ENCODE measurements at regions not wholly inside any gene's neighbourhood (a gene's known extent, or its start where the extent isn't known, plus 50 kb on each side); places are given as distances from the start of the nearest gene placed in this dataset.

DNA sequence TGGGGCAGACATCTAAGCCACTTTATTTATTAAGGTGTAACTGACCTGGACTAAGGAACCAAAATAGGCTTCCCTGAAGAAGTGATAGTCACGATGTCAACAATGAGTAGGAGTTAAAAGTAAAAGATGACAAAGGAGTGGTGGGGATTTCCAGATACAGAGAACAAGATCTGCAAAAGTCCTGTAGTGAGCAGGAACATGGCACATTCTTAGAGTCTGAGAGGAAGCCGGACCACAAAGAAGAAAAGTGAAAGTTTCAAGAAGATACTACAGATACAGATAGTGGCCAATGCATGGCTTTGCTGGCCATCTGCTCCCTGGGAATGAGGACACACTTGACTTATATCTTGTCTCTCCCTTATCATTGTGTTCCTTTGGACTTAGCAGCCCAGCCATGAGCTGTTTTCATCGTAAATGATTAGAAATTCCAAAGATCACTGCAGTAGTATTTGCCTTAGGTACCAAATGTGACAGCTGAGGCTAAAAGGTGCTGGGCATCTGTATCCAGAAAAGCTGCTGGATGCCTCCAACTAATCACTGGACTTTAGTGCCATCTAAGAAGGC lies 302.4 kb upstream of the NR5A2 start:
- TF ChIP-seq, protein P1, sequence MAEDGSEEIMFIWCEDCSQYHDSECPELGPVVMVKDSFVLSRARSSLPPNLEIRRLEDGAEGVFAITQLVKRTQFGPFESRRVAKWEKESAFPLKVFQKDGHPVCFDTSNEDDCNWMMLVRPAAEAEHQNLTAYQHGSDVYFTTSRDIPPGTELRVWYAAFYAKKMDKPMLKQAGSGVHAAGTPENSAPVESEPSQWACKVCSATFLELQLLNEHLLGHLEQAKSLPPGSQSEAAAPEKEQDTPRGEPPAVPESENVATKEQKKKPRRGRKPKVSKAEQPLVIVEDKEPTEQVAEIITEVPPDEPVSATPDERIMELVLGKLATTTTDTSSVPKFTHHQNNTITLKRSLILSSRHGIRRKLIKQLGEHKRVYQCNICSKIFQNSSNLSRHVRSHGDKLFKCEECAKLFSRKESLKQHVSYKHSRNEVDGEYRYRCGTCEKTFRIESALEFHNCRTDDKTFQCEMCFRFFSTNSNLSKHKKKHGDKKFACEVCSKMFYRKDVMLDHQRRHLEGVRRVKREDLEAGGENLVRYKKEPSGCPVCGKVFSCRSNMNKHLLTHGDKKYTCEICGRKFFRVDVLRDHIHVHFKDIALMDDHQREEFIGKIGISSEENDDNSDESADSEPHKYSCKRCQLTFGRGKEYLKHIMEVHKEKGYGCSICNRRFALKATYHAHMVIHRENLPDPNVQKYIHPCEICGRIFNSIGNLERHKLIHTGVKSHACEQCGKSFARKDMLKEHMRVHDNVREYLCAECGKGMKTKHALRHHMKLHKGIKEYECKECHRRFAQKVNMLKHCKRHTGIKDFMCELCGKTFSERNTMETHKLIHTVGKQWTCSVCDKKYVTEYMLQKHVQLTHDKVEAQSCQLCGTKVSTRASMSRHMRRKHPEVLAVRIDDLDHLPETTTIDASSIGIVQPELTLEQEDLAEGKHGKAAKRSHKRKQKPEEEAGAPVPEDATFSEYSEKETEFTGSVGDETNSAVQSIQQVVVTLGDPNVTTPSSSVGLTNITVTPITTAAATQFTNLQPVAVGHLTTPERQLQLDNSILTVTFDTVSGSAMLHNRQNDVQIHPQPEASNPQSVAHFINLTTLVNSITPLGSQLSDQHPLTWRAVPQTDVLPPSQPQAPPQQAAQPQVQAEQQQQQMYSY (CRISPR knock-in tag; IDR thresholded peaks at IDR 0.05): no peak
- TF ChIP-seq FOS (IDR thresholded peaks at IDR 0.05; ENCODE audit: borderline replicate concordance, extremely low read depth, insufficient read length): no peak
- no peak for TF ChIP-seq CTCF (IDR thresholded peaks at IDR 0.05 in 2 of 3, conservative IDR thresholded peaks at IDR 0.05 in 1 of 3; ENCODE audit: control insufficient read depth in 2 of 3, extremely low read depth in 1 of 3, insufficient read depth in 1 of 3, low read depth in 3 of 3, low read length in 3 of 3)
- TF ChIP-seq BRCA1 (IDR thresholded peaks at IDR 0.05; ENCODE audit: low read depth, low read length): no peak
- TF ChIP-seq, protein P2, sequence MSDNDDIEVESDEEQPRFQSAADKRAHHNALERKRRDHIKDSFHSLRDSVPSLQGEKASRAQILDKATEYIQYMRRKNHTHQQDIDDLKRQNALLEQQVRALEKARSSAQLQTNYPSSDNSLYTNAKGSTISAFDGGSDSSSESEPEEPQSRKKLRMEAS (IDR thresholded peaks at IDR 0.05; ENCODE audit: low read depth, low read length): no peak
- TF ChIP-seq TAF1 (IDR thresholded peaks at IDR 0.05; ENCODE audit: borderline replicate concordance, low read depth, low read length): no peak
- TF ChIP-seq ZNF207 (IDR thresholded peaks at IDR 0.05; ENCODE audit: borderline replicate concordance): no peak
- no peak for TF ChIP-seq SUPT20H (IDR thresholded peaks at IDR 0.05; ENCODE audit: borderline replicate concordance, control insufficient read depth, low read depth, low read length)
- TF ChIP-seq GABPA (IDR thresholded peaks at IDR 0.05; ENCODE audit: low read depth): no peak
- no peak for TF ChIP-seq NR2C2 (IDR thresholded peaks at IDR 0.05; ENCODE audit: borderline replicate concordance, control insufficient read depth, insufficient read length, low read depth)
- no peak for TF ChIP-seq EZH2 (IDR thresholded peaks at IDR 0.05; ENCODE audit: borderline replicate concordance, control insufficient read depth, low read depth, low read length)
- no peak for TF ChIP-seq YY1 (IDR thresholded peaks at IDR 0.05; ENCODE audit: low read depth, low read length)
